IPS-NIHi11 (cell line): ENCODE measurements at regions not wholly inside any gene's neighbourhood (a gene's known extent, or its start where the extent isn't known, plus 50 kb on each side); places are given as distances from the start of the nearest gene placed in this dataset.

Experiments
- DNase-seq: peaks from one replicate; pipeline ENCODE4 v3.0.0; 2012; ENCODE audit warnings: mixed read lengths, low spot score

DNA sequence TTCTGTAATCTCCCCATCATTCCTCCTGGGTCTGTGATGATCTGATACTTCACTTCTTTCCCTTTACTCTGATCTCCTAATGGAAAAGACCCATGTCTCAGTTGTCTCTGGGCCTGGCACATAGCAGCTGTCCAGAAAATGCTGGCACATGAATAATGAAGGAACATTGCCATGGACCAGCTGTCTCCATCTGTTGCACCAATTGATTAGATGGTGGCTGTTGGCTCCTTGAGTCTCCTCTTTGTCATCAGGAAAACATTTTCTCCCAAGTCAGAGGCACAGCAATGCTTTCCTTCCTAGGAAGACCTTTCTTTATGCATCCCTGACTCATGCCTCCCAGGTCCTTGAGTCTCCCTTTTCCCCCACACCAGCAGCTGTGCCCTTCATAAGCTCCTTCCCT is 286.2 kb upstream of the CXCR4 start:
- no peak for DNase-seq

- DNase-seq = no peak
Measured at GRCh38 chr2:136402281-136402680, 284.3 kb upstream of the CXCR4 start.

DNA sequence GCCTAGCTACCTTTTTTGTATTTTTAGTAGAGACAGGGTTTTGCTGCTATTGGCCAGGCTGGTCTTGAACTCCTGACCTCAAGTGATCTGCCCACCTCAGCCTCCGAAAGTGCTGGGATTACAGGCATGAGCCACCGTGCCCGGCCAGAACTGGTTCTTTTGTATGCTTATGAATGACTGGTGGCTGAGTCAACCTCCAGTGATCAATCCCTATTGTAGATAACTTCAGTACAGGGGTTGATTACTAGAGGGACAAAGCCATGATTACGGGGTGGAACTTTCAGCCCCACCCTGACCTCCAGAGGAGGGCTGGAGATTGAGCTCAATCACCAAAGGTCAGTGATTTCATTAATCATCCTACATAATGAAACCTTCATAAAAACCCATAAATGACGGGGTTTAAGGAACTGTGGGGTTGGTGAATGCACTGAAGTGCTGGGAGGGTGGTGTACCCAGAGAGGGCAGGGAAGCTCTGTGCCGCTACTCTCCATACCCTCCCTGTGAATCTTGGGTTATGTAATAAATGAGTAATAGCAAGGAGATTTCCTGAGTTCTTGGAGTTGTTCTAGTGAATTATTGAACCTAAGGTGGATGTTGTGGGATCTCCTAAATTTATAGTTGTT is 281.8 kb upstream of the CXCR4 start:
- no peak for DNase-seq

- DNase-seq = no peak
Measured at GRCh38 chr2:136395582-136395981, 277.6 kb upstream of the CXCR4 start.

DNA sequence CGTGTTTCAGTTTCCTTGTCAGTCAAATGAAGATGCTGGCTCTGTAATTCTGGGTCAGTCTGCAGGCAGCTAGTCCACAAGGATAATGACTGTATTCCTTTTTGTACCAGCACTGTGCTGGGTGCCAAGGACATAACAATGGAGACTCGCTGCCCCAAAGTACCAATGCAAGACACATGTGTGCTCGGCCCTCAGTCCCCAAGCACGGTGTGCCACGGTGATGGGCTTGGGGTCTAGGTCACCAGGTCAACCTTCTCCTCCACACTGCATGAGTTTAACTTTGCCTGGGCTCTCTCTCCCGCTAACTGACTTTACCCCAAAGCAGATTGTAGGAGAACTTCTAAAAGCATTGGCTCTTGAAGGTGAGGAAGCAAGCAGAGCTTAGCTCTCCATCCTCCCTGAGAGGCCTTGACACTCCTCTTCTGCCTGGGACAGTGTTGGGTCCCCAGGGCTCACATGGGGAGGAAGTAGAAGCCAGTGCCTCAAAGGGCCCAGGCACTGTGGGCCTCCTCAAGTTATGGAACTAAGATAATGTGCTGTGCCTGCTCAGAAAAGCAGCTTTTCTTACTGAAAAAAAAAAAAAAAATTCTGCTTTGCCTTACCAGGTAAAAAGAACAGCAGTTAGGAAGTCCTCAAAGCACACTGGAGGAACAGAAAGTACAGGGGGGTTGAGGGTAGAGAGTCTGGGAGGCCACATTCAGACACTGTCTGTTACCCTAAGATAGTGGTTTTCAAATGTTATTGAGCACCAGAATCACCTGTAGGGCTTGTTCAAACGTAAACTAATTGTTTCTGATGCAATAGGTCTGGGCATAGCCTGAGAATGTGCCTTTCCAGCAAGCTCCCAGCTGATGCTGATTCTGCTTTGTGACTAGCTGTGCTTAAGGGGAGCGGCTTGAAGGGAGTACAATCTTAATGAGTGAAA is 276.4 kb upstream of the CXCR4 start:
- DNase-seq = no peak

- no peak for DNase-seq
Measured at GRCh38 chr2:136393514-136393913, 275.6 kb upstream of the CXCR4 start.

DNA sequence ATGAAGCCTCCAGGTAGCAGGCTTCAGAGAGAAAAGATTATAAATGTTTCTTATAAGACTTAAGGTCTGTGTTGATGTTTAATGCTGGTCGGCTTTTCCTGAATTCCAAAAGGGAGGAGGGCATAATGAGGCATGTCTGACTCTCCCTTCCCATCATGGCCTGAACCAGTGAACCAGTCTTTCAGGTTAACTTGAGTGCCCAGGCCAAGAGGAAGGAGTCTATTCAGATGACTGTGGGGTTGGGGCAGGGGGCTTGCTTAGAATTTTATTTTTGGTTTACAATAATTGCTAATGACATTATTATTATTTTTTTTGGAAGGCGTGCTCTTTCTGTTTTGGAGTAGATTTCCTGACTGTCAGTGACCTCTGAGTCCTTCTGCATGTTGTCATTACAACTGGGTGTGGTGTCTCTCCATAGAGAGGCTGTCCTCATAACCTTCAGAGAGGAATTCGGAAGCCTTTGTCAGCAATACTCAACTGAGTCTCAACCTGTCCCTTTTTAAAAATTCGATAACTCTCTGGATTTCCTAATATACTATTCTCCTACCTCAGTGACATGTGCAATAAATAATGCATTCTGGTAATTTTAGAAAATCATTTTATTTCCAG is 275.1 kb upstream of the CXCR4 start:
- DNase-seq = no peak

GRCh38 chr2:136389809-136390208 is 271.9 kb upstream of the CXCR4 start:
- no peak for DNase-seq

DNA sequence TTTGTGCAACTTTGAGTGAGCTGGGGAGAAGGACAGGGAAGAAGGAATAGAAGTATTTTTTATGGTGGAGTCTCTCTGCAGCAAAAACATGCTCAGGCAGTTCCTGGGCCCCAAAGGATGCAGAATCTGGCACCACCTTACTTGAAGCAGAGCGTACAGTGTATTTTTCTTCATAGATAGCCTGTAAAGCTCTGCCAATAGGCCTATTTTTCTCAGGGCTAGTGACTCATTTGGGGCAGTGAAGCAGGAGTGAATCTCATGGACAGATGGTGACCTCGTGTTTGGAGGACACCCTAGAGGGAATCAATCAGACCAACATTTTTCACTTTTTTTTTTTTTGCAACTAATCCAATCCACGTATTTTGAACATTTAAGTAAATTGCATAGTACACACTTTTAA is 268.1 kb upstream of the CXCR4 start:
- no peak for DNase-seq

DNA sequence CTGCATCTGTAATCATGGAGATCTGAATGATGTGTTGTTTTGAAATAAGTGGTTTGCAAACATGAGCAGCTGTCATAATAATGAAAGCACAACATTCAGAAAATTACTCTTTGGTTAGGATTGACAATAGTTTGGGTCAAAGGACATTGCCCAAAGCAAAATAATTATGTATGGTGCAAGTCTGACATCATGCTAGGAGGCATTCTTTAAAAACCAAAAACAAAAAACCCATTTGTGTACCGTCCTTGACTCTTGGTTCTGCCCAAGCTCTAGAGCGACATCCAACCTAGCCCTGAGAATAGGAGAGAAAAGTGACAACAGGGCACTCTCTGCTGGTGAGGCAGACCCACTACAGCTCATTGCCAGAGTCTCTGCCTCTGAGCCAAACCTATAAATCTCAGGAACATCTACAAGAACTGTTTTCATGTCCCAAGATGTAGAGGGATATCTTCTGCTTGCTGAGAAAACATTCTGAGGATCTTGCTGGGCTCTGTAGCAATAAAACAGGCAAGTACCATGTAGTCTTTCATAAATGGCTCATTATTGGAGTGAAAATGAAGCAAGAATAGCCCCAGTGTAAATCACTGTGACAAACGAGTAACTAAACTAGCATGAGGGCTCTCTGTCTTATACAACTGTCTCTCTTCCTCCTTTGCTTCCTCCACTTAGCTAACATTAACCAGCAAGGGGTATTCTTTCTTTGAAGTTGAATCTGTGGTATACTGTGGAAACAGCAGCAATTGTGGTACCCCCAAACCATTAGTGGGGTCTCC is 266.8 kb upstream of the CXCR4 start:
- DNase-seq = peak; percentile 50

DNA sequence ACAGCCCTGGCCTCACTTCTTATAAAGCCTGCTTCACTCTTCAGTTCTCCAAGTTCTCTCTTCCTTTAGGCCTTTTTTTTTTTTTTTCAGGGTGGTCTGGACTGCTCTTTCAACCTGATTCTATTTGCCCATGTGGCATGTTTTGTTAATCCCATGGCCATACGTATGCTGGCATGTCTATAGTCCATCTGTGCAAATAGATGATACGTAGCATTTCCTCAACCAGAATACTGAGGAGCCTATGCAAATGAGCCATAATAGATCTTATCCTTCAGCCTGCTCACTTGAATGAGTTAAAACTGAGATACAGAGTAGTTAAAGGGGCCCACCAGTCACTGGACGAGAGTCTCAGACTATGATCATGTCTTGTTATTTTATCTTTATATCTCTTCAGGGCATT is 265.2 kb upstream of the CXCR4 start:
- no peak for DNase-seq

GRCh38 chr2:136381722-136382633 is 264.0 kb upstream of the CXCR4 start:
- DNase-seq = no peak

GRCh38 chr2:136381245-136381644 is 263.3 kb upstream of the CXCR4 start:
- DNase-seq = no peak

GRCh38 chr2:136378712-136379595 is 261.0 kb upstream of the CXCR4 start:
- DNase-seq = peak; percentile 63

GRCh38 chr2:136377423-136378382 is 259.8 kb upstream of the CXCR4 start:
- DNase-seq = no peak

DNA sequence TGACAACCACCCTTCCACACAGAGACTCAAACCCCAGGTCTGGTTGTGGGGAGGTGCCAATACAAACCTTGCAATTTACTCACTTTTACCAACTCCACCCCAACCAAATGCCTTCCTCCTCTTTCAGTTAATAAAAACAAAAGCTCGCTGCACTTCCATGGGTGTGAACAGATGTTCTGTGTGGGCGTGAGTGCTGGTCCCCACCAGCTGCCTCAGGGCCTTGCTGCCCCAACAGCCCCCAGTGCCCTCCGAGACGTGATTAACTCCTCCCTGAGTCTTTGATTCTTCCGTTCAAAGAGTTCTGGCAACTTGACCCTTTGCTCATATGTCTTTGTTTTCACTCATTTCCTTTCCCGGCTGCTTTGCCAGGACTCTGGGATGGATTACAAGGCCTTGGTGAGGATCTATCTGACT is 258.9 kb upstream of the CXCR4 start:
- no peak for DNase-seq

- no peak for DNase-seq
Measured at GRCh38 chr2:136376211-136376610, 258.3 kb upstream of the CXCR4 start.

DNA sequence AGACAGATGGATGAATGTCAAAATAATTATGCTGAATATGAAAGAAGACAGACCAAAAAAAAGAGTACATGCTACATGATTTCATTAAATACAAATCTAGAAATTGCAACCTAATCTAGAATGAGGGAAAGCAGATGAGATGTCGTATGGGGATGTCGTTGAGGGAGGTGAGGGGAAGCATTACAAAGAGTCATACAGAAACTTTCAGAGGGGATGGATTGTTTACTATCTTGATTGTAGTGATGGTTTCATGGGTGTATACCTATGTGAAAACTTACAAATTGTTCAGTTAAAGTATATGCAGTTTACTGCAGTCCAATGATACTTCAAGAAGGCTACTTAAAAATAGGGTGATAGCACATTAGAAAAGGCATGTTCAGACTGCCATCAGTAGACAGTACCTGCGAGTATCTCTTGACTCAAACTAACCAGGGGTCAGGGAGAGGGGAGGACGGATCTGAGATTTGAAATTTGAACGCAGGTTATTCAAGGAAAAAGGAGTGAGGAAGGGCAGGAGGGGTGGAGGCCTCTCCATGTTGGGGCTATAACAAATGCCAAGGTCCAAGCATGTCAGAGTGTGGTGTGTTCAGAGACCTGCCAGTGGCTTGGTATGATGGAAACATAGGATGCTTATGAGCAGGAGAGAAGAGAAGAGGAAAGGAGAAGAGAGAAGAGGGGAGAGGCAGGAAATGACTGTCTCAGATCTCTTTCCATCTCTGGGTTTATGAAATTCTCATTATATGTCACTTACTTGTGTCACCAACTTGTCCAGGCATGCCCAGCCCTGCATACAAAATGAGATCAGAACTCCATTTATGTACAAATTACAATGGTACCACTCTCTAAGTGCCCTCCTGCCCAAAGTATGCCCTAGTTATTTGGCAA is 257.3 kb upstream of the CXCR4 start:
- DNase-seq = no peak
